Kidney (tissue), 13 donors: ENCODE measurements at regions not wholly inside any gene's neighbourhood (a gene's known extent, or its start where the extent isn't known, plus 50 kb on each side); places are given as distances from the start of the nearest gene placed in this dataset.
A peak's percentile ranks its signal among the peaks of the same experiment; 100 is the strongest.

ENCODE experiments used
- DNase-seq, 5 donors: peaks; one replicate each; pipeline ENCODE4 v3.0.0-alpha.2; 2013 to 2020
- FAIRE-seq: peaks from 2 replicates; lab custom pipeline; 2012; peaks lifted over from hg19 to GRCh38; lab: Jason Lieb, UNC
- H3K27ac ChIP-seq, 2 donors: one replicate each; pipeline ENCODE4 v1.7.0; 2013; ENCODE audit warnings: low read depth in 2 of 2, low read length in 2 of 2, inconsistent platforms in 1 of 2
- H3K27me3 ChIP-seq: one replicate; pipeline ENCODE4 v1.7.1; 2013; ENCODE audit warnings: low read length, inconsistent platforms; ENCODE audit not compliant: control insufficient read depth, insufficient read depth
- H3K36me3 ChIP-seq, 3 donors: one replicate each; pipeline versions ENCODE4 v1.7.0 to v1.7.1; 2013; ENCODE audit warnings: low read length in 3 of 3, control low read depth in 1 of 3, inconsistent platforms in 1 of 3; ENCODE audit not compliant: insufficient read depth in 3 of 3, control insufficient read depth in 2 of 3
- H3K4me1 ChIP-seq, 3 donors: one replicate each; pipeline versions ENCODE4 v1.7.0 to v1.7.1; 2013; ENCODE audit warnings: low read length in 3 of 3, inconsistent platforms in 1 of 3, low read depth in 1 of 3; ENCODE audit not compliant: control insufficient read depth in 2 of 3, insufficient read depth in 2 of 3
- H3K4me3 ChIP-seq, 3 donors: one replicate each; pipeline versions ENCODE4 v1.7.0 to v1.8.1; 2013; ENCODE audit warnings: low read length in 3 of 3, control low read depth in 1 of 3, inconsistent platforms in 1 of 3
- H3K9ac ChIP-seq, 3 donors: one replicate each; pipeline versions ENCODE4 v1.7.0 to v1.7.1; 2013; ENCODE audit warnings: low read length in 3 of 3, control low read depth in 1 of 3, inconsistent platforms in 1 of 3
- H3K9me3 ChIP-seq, 3 donors: one replicate each; pipeline versions ENCODE4 v1.7.0 to v1.7.1; 2013; ENCODE audit warnings: low read length in 3 of 3, control low read depth in 1 of 3, inconsistent platforms in 1 of 3; ENCODE audit not compliant: control insufficient read depth in 2 of 3, insufficient read depth in 1 of 3
- CTCF ChIP-seq: IDR thresholded peaks from 3 replicates; pipeline ENCODE4 v1.5.1; 2012; ENCODE audit warnings: mild to moderate bottlenecking, moderate library complexity, borderline replicate concordance; ENCODE audit not compliant: insufficient read depth; ENCODE audit errors: extremely low read depth
- intact Hi-C: fragments of 100-400 bp; cut with DNase I; formaldehyde crosslinking; loops from one replicate; pipeline ENCODE4 v1.11.1; 2022
- donor health status: control.
- donor health status: control.
- donor health status: control.
- donor health status: control.
- donor health status: control.
- donor health status: DM: yes; HTN: yes; CAD: no.
- donor health status: Normal renal cell carcinoma (clear cell type).

DNA sequence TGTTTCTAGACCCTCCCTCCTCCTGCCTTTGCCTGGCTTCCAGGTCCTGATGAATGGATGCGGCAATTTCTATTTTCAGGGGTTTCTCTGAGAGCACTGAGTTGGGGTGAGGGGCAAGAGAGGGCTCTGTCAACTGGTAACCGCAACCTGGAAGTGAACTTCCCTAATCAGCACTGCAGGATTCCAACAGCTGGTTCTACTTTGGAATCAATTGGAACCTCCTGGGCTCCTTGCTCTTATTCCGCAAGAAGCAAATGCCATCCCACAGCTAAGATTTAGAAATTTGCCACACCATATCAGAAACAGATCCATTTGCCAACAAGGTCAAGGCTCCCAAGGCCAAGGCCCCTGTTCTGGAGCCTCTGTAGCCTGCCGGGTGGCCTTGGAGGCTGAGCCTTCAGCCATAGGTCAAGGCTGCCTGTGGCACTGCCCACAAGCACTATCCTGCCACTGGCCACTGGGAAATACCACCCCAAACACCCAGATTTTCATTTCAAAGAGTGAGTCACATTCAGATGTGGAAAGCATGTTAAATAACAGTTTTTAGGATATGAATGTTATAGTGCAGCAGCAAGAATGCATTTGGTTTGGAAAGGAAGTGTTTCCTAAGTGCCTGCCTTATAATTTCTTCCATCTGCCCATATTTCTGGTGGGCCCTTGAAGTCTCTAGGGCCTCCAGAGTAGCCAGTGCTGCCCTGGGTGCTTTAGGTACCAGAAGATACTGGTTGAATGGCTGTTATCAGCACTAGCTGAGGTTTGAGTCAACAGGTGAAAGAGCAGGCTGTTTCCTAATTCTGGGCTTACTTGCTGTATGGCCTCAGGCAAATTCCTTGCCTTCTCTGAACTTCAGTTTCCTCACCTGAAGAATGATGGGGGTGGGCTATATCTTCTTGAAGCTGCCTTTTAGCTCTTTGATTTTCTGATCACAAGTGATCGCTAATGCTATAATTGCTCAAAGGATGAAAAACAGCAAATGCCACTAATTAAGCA, 56.3 kb upstream of the JUN start:
- DNase-seq: no peak
- intact Hi-C loops: no loop called here
- Histone ChIP-seq H3K36me3 (no peaks in the 10 kb centered on the region), H3K27me3 (no peaks in the 10 kb centered on the region), H3K4me1 (no peaks in the 10 kb centered on the region), H3K27ac (no peak overlapping the region), H3K4me3 (no peak overlapping the region), H3K9me3 (no peaks in the 10 kb centered on the region), H3K9ac (no peak overlapping the region)
- no peak for TF ChIP-seq CTCF
- FAIRE-seq: no peak

- H3K4me3 ChIP-seq: no peak overlapping the region
- H3K9ac ChIP-seq: no peak overlapping the region
- H3K4me1 ChIP-seq: no peaks in the 10 kb centered on the region
- FAIRE-seq: no peak
- H3K27me3 ChIP-seq: no peaks in the 10 kb centered on the region
- DNase-seq: no peak
- no peaks in the 10 kb centered on the region for H3K36me3 ChIP-seq
- peak; percentile 31 for TF ChIP-seq CTCF
- intact Hi-C loops: no loop called here
- no peak overlapping the region for H3K27ac ChIP-seq
- H3K9me3 ChIP-seq: no peaks in the 10 kb centered on the region
Observed at GRCh38 chr1:58841455-58841854, 57.6 kb upstream of the JUN start.

DNA sequence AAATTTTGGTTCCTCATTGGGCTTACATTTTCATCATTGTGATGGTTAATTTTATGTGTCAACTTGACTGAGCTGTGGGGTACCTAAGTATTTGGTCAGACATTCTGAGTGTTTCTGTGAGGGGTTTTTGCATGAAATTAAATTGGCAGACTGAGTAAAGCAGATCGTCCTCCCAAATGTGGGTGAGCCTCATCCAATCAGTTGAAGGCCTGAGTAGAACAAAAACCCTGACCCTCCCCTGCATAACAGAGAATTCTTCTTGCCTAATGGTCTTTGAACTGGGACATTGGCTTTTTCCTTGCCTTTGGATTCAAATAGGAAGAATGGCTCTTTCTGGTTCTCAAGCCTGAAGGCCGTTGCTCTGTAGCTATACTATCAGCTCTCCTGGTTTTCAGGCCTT, 59.1 kb upstream of the JUN start:
- Histone ChIP-seq H3K27ac (no peak overlapping the region), H3K9me3 (no peaks in the 10 kb centered on the region), H3K36me3 (no peaks in the 10 kb centered on the region), H3K4me3 (no peak overlapping the region), H3K4me1 (no peaks in the 10 kb centered on the region), H3K9ac (no peak overlapping the region), H3K27me3 (no peaks in the 10 kb centered on the region)
- intact Hi-C loops: no loop called here
- TF ChIP-seq CTCF: no peak
- DNase-seq (no peak), FAIRE-seq (no peak)
